ES-I3 (cell line): ENCODE measurements at regions not wholly inside any gene's neighbourhood (a gene's known extent, or its start where the extent isn't known, plus 50 kb on each side); places are given as distances from the start of the nearest gene placed in this dataset.
"Not testable (repeated sequence)": the region's sequence is repeated elsewhere in the genome, so short reads cannot be mapped to it uniquely, and the experiment has no call there.

Source experiments
- H3K36me3 ChIP-seq: 2 replicates; pipeline ENCODE4 v1.6.1; 2013; ENCODE audit warnings: mild to moderate bottlenecking, low read length, control low read depth, moderate library complexity; ENCODE audit not compliant: insufficient read depth
- H3K4me1 ChIP-seq: 2 replicates; pipeline ENCODE4 v1.6.1; 2013; ENCODE audit warnings: mild to moderate bottlenecking, control low read depth, low read length; ENCODE audit not compliant: insufficient read depth
- H3K9ac ChIP-seq: 2 replicates; pipeline ENCODE4 v1.6.1; 2013; ENCODE audit warnings: low read depth, mild to moderate bottlenecking, low read length, moderate library complexity
- H3K9me3 ChIP-seq: 2 replicates; pipeline ENCODE4 v1.6.1; 2013; ENCODE audit warnings: mild to moderate bottlenecking, low read length, moderate library complexity; ENCODE audit not compliant: control insufficient read depth, insufficient read depth

GRCh38 chr13:74273581-74273980, 139.4 kb upstream of the KLF12 start:
- Histone ChIP-seq H3K9me3 (peaks cover 5% of the 10 kb centered on the region; the same call in 1 of the 2 replicates), H3K36me3 (no peaks in the 10 kb centered on the region), H3K9ac (no peak overlapping the region), H3K4me1 (no peaks in the 10 kb centered on the region)

- peaks cover 5% of the 10 kb centered on the region; the same call in 1 of the 2 replicates for H3K9me3 ChIP-seq
These were observed 138.6 kb upstream of the KLF12 start for GRCh38 chr13:74272826-74273225.

GRCh38 chr13:74270018-74270417, 135.8 kb upstream of the KLF12 start:
- Histone ChIP-seq H3K36me3 (no peaks in the 10 kb centered on the region), H3K4me1 (no peaks in the 10 kb centered on the region), H3K9me3 (peaks cover 9% of the 10 kb centered on the region; the same call in 1 of the 2 replicates), H3K9ac (no peak overlapping the region)

More at GRCh38 chr13:74272826-74273225, 138.6 kb upstream of the KLF12 start:
- H3K4me1 ChIP-seq, result no peaks in the 10 kb centered on the region
- no peaks in the 10 kb centered on the region for H3K36me3 ChIP-seq
- H3K9ac ChIP-seq, result no peak overlapping the region

GRCh38 chr13:74266861-74267260, 132.7 kb upstream of the KLF12 start:
- Histone ChIP-seq H3K36me3 (no peaks in the 10 kb centered on the region), H3K4me1 (no peaks in the 10 kb centered on the region), H3K9ac (no peak overlapping the region), H3K9me3 (peaks cover 11% of the 10 kb centered on the region)

GRCh38 chr13:74266309-74266708, 132.1 kb upstream of the KLF12 start:
- H3K36me3 ChIP-seq, result no peaks in the 10 kb centered on the region
- peaks cover 7% of the 10 kb centered on the region for H3K9me3 ChIP-seq
- H3K4me1 ChIP-seq, result no peaks in the 10 kb centered on the region
- no peak overlapping the region for H3K9ac ChIP-seq

- Histone ChIP-seq H3K4me1 (no peaks in the 10 kb centered on the region), H3K36me3 (no peaks in the 10 kb centered on the region), H3K9me3 (peaks cover 7% of the 10 kb centered on the region)
These were observed 130.1 kb upstream of the KLF12 start for GRCh38 chr13:74264333-74264732.

GRCh38 chr13:74260420-74260819, 126.2 kb upstream of the KLF12 start:
- not testable (repeated sequence) for H3K4me1 ChIP-seq, H3K9ac ChIP-seq, H3K9me3 ChIP-seq, H3K36me3 ChIP-seq

More at GRCh38 chr13:74264333-74264732, 130.1 kb upstream of the KLF12 start:
- H3K9ac ChIP-seq, result no peak overlapping the region

GRCh38 chr13:74259641-74260040, 125.4 kb upstream of the KLF12 start:
- no peaks in the 10 kb centered on the region for H3K36me3 ChIP-seq

GRCh38 chr13:74258961-74259360, 124.8 kb upstream of the KLF12 start:
- peaks cover 4% of the 10 kb centered on the region; the same call in 1 of the 2 replicates for H3K4me1 ChIP-seq
- H3K9me3 ChIP-seq, result peaks cover 3% of the 10 kb centered on the region; the same call in 1 of the 2 replicates
- H3K36me3 ChIP-seq, result no peaks in the 10 kb centered on the region
- H3K9ac ChIP-seq, result no peak overlapping the region

More at GRCh38 chr13:74259641-74260040, 125.4 kb upstream of the KLF12 start:
- H3K9me3 ChIP-seq, result peaks cover 3% of the 10 kb centered on the region
- H3K4me1 ChIP-seq, result peaks cover 2% of the 10 kb centered on the region; the same call in 1 of the 2 replicates
- no peak overlapping the region for H3K9ac ChIP-seq

GRCh38 chr13:74256969-74257368, 122.8 kb upstream of the KLF12 start:
- Histone ChIP-seq H3K36me3 (no peaks in the 10 kb centered on the region), H3K4me1 (peaks cover 7% of the 10 kb centered on the region; the same call in 1 of the 2 replicates), H3K9me3 (no peaks in the 10 kb centered on the region), H3K9ac (no peak overlapping the region)

GRCh38 chr13:74253161-74253560, 119.0 kb upstream of the KLF12 start:
- H3K36me3 ChIP-seq, result no peaks in the 10 kb centered on the region
- no peak overlapping the region for H3K9ac ChIP-seq
- no peaks in the 10 kb centered on the region for H3K9me3 ChIP-seq
- H3K4me1 ChIP-seq, result peaks cover 7% of the 10 kb centered on the region; the same call in 1 of the 2 replicates

- Histone ChIP-seq H3K36me3 (no peaks in the 10 kb centered on the region), H3K4me1 (peaks cover 7% of the 10 kb centered on the region; the same call in 1 of the 2 replicates), H3K9me3 (no peaks in the 10 kb centered on the region), H3K9ac (no peak overlapping the region)
These were observed 117.7 kb upstream of the KLF12 start for GRCh38 chr13:74251778-74252519.

GRCh38 chr13:74250738-74251190, 116.6 kb upstream of the KLF12 start:
- Histone ChIP-seq H3K4me1 (peaks cover 7% of the 10 kb centered on the region; the same call in 1 of the 2 replicates), H3K36me3 (no peaks in the 10 kb centered on the region), H3K9ac (no peak overlapping the region), H3K9me3 (no peaks in the 10 kb centered on the region)

GRCh38 chr13:74248477-74248876, 114.3 kb upstream of the KLF12 start:
- Histone ChIP-seq H3K9ac (no peak overlapping the region), H3K9me3 (no peaks in the 10 kb centered on the region), H3K4me1 (0 out of 2 replicates have a peak, but pooled peaks cover 3% of the 10 kb centered on the region), H3K36me3 (no peaks in the 10 kb centered on the region)

GRCh38 chr13:74246487-74246886, 112.3 kb upstream of the KLF12 start:
- Histone ChIP-seq H3K9ac (no peak overlapping the region), H3K9me3 (no peaks in the 10 kb centered on the region), H3K36me3 (no peaks in the 10 kb centered on the region), H3K4me1 (no peaks in the 10 kb centered on the region)
